MM.1S (cell line): ENCODE measurements at regions not wholly inside any gene's neighbourhood (a gene's known extent, or its start where the extent isn't known, plus 50 kb on each side); places are given as distances from the start of the nearest gene placed in this dataset.

Source experiments
- DNase-seq: peaks from one replicate; pipeline ENCODE4 v3.0.0-alpha.2; 2015
- H2AFZ ChIP-seq: fragments of 300-600 bp; sonication (generic); 2 replicates; pipeline ENCODE4 v1.6.0; 2016; ENCODE audit warnings: antibody characterized with exemption, low read length
- H3F3A ChIP-seq: fragments of 300-600 bp; sonication (generic); 2 replicates; pipeline ENCODE4 v1.6.1; 2016; ENCODE audit warnings: mild to moderate bottlenecking, antibody characterized with exemption, low read length, moderate library complexity, mixed read lengths; ENCODE audit not compliant: insufficient read depth
- H3K27ac ChIP-seq: fragments of 300-600 bp; sonication (generic); 2 replicates; pipeline ENCODE4 v1.5.1; 2016; ENCODE audit warnings: mild to moderate bottlenecking, low read length
- H3K27me3 ChIP-seq: fragments of 300-600 bp; sonication (generic); replicated peaks from 2 replicates; pipeline ENCODE4 v1.6.0; 2016; ENCODE audit warnings: low read length; ENCODE audit not compliant: insufficient read depth
- H3K36me3 ChIP-seq: fragments of 300-600 bp; sonication (generic); replicated peaks from 2 replicates; pipeline ENCODE4 v1.6.1; 2016; ENCODE audit warnings: mild to moderate bottlenecking, low read length, mixed read lengths; ENCODE audit not compliant: insufficient read depth
- H3K4me1 ChIP-seq: fragments of 300-600 bp; sonication (generic); 2 replicates; pipeline ENCODE4 v1.6.1; 2016; ENCODE audit warnings: low read length, mixed read lengths
- H3K4me2 ChIP-seq: fragments of 300-600 bp; sonication (generic); 2 replicates; pipeline ENCODE4 v1.6.0; 2016; ENCODE audit warnings: low read depth, low read length
- H3K4me3 ChIP-seq: fragments of 300-600 bp; sonication (generic); 2 replicates; pipeline ENCODE4 v1.5.1; 2016; ENCODE audit warnings: low read length, mixed read lengths
- H3K79me2 ChIP-seq: fragments of 300-600 bp; sonication (generic); 2 replicates; pipeline ENCODE4 v1.6.1; 2016; ENCODE audit warnings: mixed run types, low read length, mixed read lengths
- H3K9ac ChIP-seq: fragments of 300-600 bp; sonication (generic); 2 replicates; pipeline ENCODE4 v1.6.1; 2016; ENCODE audit warnings: low read length, mixed read lengths
- H3K9me2 ChIP-seq: fragments of 300-600 bp; sonication (generic); replicated peaks from 2 replicates; pipeline ENCODE4 v1.6.1; 2016; ENCODE audit warnings: mild to moderate bottlenecking, low read length, mixed read lengths; ENCODE audit not compliant: insufficient read depth
- H3K9me3 ChIP-seq: fragments of 300-600 bp; sonication (generic); replicated peaks from 2 replicates; pipeline ENCODE4 v1.6.1; 2016; ENCODE audit warnings: mild to moderate bottlenecking, low read length, mixed read lengths; ENCODE audit not compliant: insufficient read depth
- H4K20me1 ChIP-seq: fragments of 300-600 bp; sonication (generic); 2 replicates; pipeline ENCODE4 v1.6.1; 2016; ENCODE audit warnings: mild to moderate bottlenecking, low read length, moderate library complexity, mixed read lengths; ENCODE audit not compliant: insufficient read depth
- CTCF ChIP-seq: fragments of 300-600 bp; sonication (generic); IDR thresholded peaks from 2 replicates; pipeline ENCODE4 v1.5.1; 2016; ENCODE audit warnings: antibody characterized with exemption, low read length, mixed read lengths
- EZH2 ChIP-seq: fragments of 300-600 bp; sonication (generic); optimal IDR thresholded peaks from 2 replicates; pipeline ENCODE3; 2017; ENCODE audit warnings: low read depth, mild to moderate bottlenecking, antibody characterized with exemption, low read length, mixed read lengths
- EZH2phosphoT487 ChIP-seq: fragments of 300-600 bp; sonication (generic); IDR thresholded peaks from 2 replicates; pipeline ENCODE4 v1.6.1; 2018; ENCODE audit warnings: antibody characterized with exemption, low read length

- Histone ChIP-seq H3K4me2 (no peak overlapping the region), H3K9ac (no peak overlapping the region), H3K27ac (no peak overlapping the region), H3K4me3 (no peak overlapping the region), H3K27me3 (no peaks in the 10 kb centered on the region), H3F3A (no peaks in the 10 kb centered on the region; the same call in 1 of the 2 replicates), H3K4me1 (no peaks in the 10 kb centered on the region), H4K20me1 (no peaks in the 10 kb centered on the region), H3K36me3 (no peaks in the 10 kb centered on the region), H3K9me3 (no peaks in the 10 kb centered on the region), H3K79me2 (no peaks in the 10 kb centered on the region), H2AFZ (no peak overlapping the region), H3K9me2 (no peaks in the 10 kb centered on the region)
- no peak for DNase-seq
- TF ChIP-seq EZH2, result no peak
- no peak for TF ChIP-seq CTCF
- no peak for TF ChIP-seq EZH2phosphoT487
These were observed 106.3 kb upstream of the SMYD2 start for GRCh38 chr1:214174508-214175199.

- no peak overlapping the region for H3K4me3 ChIP-seq
- H3K9me3 ChIP-seq, result no peaks in the 10 kb centered on the region
- H3F3A ChIP-seq, result no peaks in the 10 kb centered on the region
- no peak overlapping the region for H2AFZ ChIP-seq
- H4K20me1 ChIP-seq, result no peaks in the 10 kb centered on the region
- H3K4me1 ChIP-seq, result no peaks in the 10 kb centered on the region
- no peaks in the 10 kb centered on the region for H3K36me3 ChIP-seq
- H3K4me2 ChIP-seq, result no peak overlapping the region
- H3K79me2 ChIP-seq, result no peaks in the 10 kb centered on the region
- no peak for TF ChIP-seq EZH2
- no peak for TF ChIP-seq EZH2phosphoT487
- TF ChIP-seq CTCF, result no peak
- no peaks in the 10 kb centered on the region for H3K27me3 ChIP-seq
- H3K27ac ChIP-seq, result no peak overlapping the region
- H3K9me2 ChIP-seq, result no peaks in the 10 kb centered on the region
- no peak overlapping the region for H3K9ac ChIP-seq
- DNase-seq, result no peak
These were observed 102.9 kb upstream of the SMYD2 start for GRCh38 chr1:214178102-214178501.

- Histone ChIP-seq H4K20me1 (no peaks in the 10 kb centered on the region), H2AFZ (no peak overlapping the region), H3K9me3 (no peaks in the 10 kb centered on the region), H3K27me3 (no peaks in the 10 kb centered on the region), H3K9me2 (no peaks in the 10 kb centered on the region), H3K9ac (no peak overlapping the region), H3K4me3 (no peak overlapping the region), H3K27ac (no peak overlapping the region), H3K4me1 (no peaks in the 10 kb centered on the region), H3K79me2 (no peaks in the 10 kb centered on the region), H3F3A (no peaks in the 10 kb centered on the region), H3K36me3 (no peaks in the 10 kb centered on the region), H3K4me2 (no peak overlapping the region)
- TF ChIP-seq EZH2, result no peak
- no peak for TF ChIP-seq CTCF
- TF ChIP-seq EZH2phosphoT487, result no peak
- DNase-seq, result no peak
These were observed 96.0 kb upstream of the SMYD2 start for GRCh38 chr1:214184992-214185391.
